HEK293 (cell line): ENCODE measurements at regions not wholly inside any gene's neighbourhood (a gene's known extent, or its start where the extent isn't known, plus 50 kb on each side); places are given as distances from the start of the nearest gene placed in this dataset.

Experiments used
- ZBTB11 ChIP-seq: fragments of 450-650 bp; formaldehyde crosslinking; conservative IDR thresholded peaks from 2 replicates; pipeline ENCODE4 v1.5.1; 2016; ENCODE audit warnings: low read depth, missing biosample characterization, missing genetic modification characterization
- ZBTB49 ChIP-seq: fragments of 450-650 bp; formaldehyde crosslinking; IDR thresholded peaks from 2 replicates; pipeline ENCODE4 v1.5.1; 2016; ENCODE audit warnings: missing biosample characterization, missing genetic modification characterization, low read depth
- ZNF112 ChIP-seq: fragments of 450-650 bp; formaldehyde crosslinking; IDR thresholded peaks from 2 replicates; pipeline ENCODE4 v1.5.0; 2017; ENCODE audit warnings: missing biosample characterization, missing genetic modification characterization
- ZNF239 ChIP-seq: fragments of 450-650 bp; formaldehyde crosslinking; IDR thresholded peaks from 2 replicates; pipeline ENCODE4 v1.5.1; 2016; ENCODE audit warnings: missing biosample characterization, missing genetic modification characterization
- ZNF266 ChIP-seq: fragments of 450-650 bp; formaldehyde crosslinking; IDR thresholded peaks from 2 replicates; pipeline ENCODE4 v1.5.1; 2016; ENCODE audit warnings: missing biosample characterization, missing genetic modification characterization, low read depth
- ZNF549 ChIP-seq: fragments of 450-650 bp; IDR thresholded peaks from 2 replicates; pipeline ENCODE4 v1.5.1; 2018; ENCODE audit warnings: missing biosample characterization, missing genetic modification characterization, mild to moderate bottlenecking, inconsistent platforms, moderate library complexity
- ZNF660 ChIP-seq: fragments of 450-650 bp; IDR thresholded peaks from 2 replicates; pipeline ENCODE4 v1.5.1; 2018; ENCODE audit warnings: missing biosample characterization, mild to moderate bottlenecking, missing genetic modification characterization
- TF ChIP-seq, protein P1 (sequence below): fragments of 450-650 bp; formaldehyde crosslinking; IDR thresholded peaks from 2 replicates; pipeline ENCODE4 v1.5.1; 2016; ENCODE audit warnings: missing biosample characterization, missing genetic modification characterization
- TF ChIP-seq, protein P2 (sequence below): fragments of 450-650 bp; formaldehyde crosslinking; IDR thresholded peaks from 2 replicates; pipeline ENCODE4 v1.5.1; 2016; ENCODE audit warnings: missing biosample characterization, missing genetic modification characterization
- TF ChIP-seq, protein P3 (sequence below): fragments of 450-650 bp; formaldehyde crosslinking; IDR thresholded peaks from 2 replicates; pipeline ENCODE4 v1.5.1; 2016; ENCODE audit warnings: missing biosample characterization, missing genetic modification characterization

DNA sequence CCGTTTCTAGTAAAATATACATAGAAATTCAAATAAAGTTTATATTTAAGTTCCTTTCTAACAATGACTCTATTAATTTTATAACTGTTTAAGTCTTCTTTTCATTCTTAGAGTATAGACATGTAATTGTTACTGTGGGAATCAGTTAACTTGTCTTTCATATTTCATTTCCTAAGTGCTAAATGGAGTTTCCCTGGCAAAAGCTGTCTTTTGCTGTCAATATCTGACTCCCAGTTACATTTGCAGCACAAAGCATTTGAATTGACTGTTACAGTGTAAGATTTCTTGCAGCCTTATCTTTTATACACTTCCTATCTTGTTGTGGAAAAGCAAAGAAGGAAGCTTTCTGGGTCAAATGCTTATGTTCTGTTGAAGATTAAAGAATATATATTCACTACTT, 1026.3 kb downstream of the CDH9 start:
- TF ChIP-seq, protein P1, sequence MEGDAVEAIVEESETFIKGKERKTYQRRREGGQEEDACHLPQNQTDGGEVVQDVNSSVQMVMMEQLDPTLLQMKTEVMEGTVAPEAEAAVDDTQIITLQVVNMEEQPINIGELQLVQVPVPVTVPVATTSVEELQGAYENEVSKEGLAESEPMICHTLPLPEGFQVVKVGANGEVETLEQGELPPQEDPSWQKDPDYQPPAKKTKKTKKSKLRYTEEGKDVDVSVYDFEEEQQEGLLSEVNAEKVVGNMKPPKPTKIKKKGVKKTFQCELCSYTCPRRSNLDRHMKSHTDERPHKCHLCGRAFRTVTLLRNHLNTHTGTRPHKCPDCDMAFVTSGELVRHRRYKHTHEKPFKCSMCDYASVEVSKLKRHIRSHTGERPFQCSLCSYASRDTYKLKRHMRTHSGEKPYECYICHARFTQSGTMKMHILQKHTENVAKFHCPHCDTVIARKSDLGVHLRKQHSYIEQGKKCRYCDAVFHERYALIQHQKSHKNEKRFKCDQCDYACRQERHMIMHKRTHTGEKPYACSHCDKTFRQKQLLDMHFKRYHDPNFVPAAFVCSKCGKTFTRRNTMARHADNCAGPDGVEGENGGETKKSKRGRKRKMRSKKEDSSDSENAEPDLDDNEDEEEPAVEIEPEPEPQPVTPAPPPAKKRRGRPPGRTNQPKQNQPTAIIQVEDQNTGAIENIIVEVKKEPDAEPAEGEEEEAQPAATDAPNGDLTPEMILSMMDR: no peak
- TF ChIP-seq, protein P2, sequence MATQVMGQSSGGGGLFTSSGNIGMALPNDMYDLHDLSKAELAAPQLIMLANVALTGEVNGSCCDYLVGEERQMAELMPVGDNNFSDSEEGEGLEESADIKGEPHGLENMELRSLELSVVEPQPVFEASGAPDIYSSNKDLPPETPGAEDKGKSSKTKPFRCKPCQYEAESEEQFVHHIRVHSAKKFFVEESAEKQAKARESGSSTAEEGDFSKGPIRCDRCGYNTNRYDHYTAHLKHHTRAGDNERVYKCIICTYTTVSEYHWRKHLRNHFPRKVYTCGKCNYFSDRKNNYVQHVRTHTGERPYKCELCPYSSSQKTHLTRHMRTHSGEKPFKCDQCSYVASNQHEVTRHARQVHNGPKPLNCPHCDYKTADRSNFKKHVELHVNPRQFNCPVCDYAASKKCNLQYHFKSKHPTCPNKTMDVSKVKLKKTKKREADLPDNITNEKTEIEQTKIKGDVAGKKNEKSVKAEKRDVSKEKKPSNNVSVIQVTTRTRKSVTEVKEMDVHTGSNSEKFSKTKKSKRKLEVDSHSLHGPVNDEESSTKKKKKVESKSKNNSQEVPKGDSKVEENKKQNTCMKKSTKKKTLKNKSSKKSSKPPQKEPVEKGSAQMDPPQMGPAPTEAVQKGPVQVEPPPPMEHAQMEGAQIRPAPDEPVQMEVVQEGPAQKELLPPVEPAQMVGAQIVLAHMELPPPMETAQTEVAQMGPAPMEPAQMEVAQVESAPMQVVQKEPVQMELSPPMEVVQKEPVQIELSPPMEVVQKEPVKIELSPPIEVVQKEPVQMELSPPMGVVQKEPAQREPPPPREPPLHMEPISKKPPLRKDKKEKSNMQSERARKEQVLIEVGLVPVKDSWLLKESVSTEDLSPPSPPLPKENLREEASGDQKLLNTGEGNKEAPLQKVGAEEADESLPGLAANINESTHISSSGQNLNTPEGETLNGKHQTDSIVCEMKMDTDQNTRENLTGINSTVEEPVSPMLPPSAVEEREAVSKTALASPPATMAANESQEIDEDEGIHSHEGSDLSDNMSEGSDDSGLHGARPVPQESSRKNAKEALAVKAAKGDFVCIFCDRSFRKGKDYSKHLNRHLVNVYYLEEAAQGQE (tag by site-specific recombination): no peak
- no peak for TF ChIP-seq ZBTB49
- TF ChIP-seq ZNF112 (tag by site-specific recombination): no peak
- TF ChIP-seq ZNF549: no peak
- no peak for TF ChIP-seq ZBTB11
- no peak for TF ChIP-seq ZNF660 (tag by site-specific recombination)
- TF ChIP-seq ZNF266 (tag by site-specific recombination): no peak
- TF ChIP-seq ZNF239 (tag by site-specific recombination): no peak
- TF ChIP-seq, protein P3, sequence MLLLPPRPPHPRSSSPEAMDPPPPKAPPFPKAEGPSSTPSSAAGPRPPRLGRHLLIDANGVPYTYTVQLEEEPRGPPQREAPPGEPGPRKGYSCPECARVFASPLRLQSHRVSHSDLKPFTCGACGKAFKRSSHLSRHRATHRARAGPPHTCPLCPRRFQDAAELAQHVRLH (tag by site-specific recombination): no peak
